ENCODE measurements at regions not wholly inside any gene's neighbourhood (a gene's known extent, or its start where the extent isn't known, plus 50 kb on each side); places are given as distances from the start of the nearest gene placed in this dataset.

- ATAC-seq (no peak), DNase-seq (no peak)
- H3K36me3 Mint-ChIP-seq (ENCODE audit: low read depth): no peaks in the 10 kb centered on the region
- no peaks in the 10 kb centered on the region for H3K4me1 Mint-ChIP-seq
- H3K27me3 Mint-ChIP-seq: peaks cover 29% of the 10 kb centered on the region
- no peaks in the 10 kb centered on the region for H3K9me3 ChIP-seq (ENCODE audit: control insufficient read depth, low read length, poor library complexity, severe bottlenecking)
- no peak overlapping the region for H3K27ac Mint-ChIP-seq
- H3K4me3 Mint-ChIP-seq: no peak overlapping the region
Measured at GRCh38 chr12:132399092-132400010, 70.0 kb upstream of the GALNT9 start.

GRCh38 chr12:132398386-132398991, 69.1 kb upstream of the GALNT9 start:
- DNase-seq: no peak
- H3K9me3 ChIP-seq (ENCODE audit: control insufficient read depth, low read length, poor library complexity, severe bottlenecking): no peaks in the 10 kb centered on the region
- no peak overlapping the region for H3K27ac Mint-ChIP-seq
- no peak for ATAC-seq
- H3K27me3 Mint-ChIP-seq: peaks cover 26% of the 10 kb centered on the region
- no peaks in the 10 kb centered on the region for H3K4me1 Mint-ChIP-seq
- no peak overlapping the region for H3K4me3 Mint-ChIP-seq
- H3K36me3 Mint-ChIP-seq (ENCODE audit: low read depth): no peaks in the 10 kb centered on the region

GRCh38 chr12:132397934-132398385, 68.6 kb upstream of the GALNT9 start:
- ATAC-seq (no peak), DNase-seq (no peak)
- Mint-ChIP-seq H3K27me3 (peaks cover 24% of the 10 kb centered on the region), H3K4me1 (no peaks in the 10 kb centered on the region), H3K27ac (no peak overlapping the region), H3K4me3 (no peak overlapping the region), H3K36me3 (ENCODE audit: low read depth) (no peaks in the 10 kb centered on the region)
- H3K9me3 ChIP-seq (ENCODE audit: control insufficient read depth, low read length, poor library complexity, severe bottlenecking): no peaks in the 10 kb centered on the region

GRCh38 chr12:132397152-132397933, 68.0 kb upstream of the GALNT9 start:
- no peaks in the 10 kb centered on the region for H3K36me3 Mint-ChIP-seq (ENCODE audit: low read depth)
- no peak for ATAC-seq
- no peak for DNase-seq
- H3K4me1 Mint-ChIP-seq: no peaks in the 10 kb centered on the region
- H3K27me3 Mint-ChIP-seq: peaks cover 19% of the 10 kb centered on the region
- no peak overlapping the region for H3K4me3 Mint-ChIP-seq
- H3K9me3 ChIP-seq (ENCODE audit: control insufficient read depth, low read length, poor library complexity, severe bottlenecking): no peaks in the 10 kb centered on the region
- no peak overlapping the region for H3K27ac Mint-ChIP-seq

GRCh38 chr12:132396657-132397056, 67.3 kb upstream of the GALNT9 start:
- ATAC-seq (no peak), DNase-seq (no peak)
- no peaks in the 10 kb centered on the region for H3K9me3 ChIP-seq (ENCODE audit: control insufficient read depth, low read length, poor library complexity, severe bottlenecking)
- Mint-ChIP-seq H3K27ac (no peak overlapping the region), H3K36me3 (ENCODE audit: low read depth) (no peaks in the 10 kb centered on the region), H3K4me3 (no peak overlapping the region), H3K27me3 (peaks cover 18% of the 10 kb centered on the region), H3K4me1 (no peaks in the 10 kb centered on the region)

- no peak for DNase-seq
- Mint-ChIP-seq H3K27me3 (peaks cover 22% of the 10 kb centered on the region), H3K27ac (no peak overlapping the region), H3K36me3 (ENCODE audit: low read depth) (no peaks in the 10 kb centered on the region), H3K4me3 (no peak overlapping the region), H3K4me1 (no peaks in the 10 kb centered on the region)
- no peaks in the 10 kb centered on the region for H3K9me3 ChIP-seq (ENCODE audit: control insufficient read depth, low read length, poor library complexity, severe bottlenecking)
- no peak for ATAC-seq
Measured at GRCh38 chr12:132395908-132396305, 66.5 kb upstream of the GALNT9 start.

GRCh38 chr12:132395192-132395907, 66.0 kb upstream of the GALNT9 start:
- H3K27ac Mint-ChIP-seq: no peak overlapping the region
- ATAC-seq: no peak

GRCh38 chr12:132393991-132394949, 64.9 kb upstream of the GALNT9 start:
- H3K27me3 Mint-ChIP-seq: peaks cover 24% of the 10 kb centered on the region
- no peak for ATAC-seq
- H3K4me3 Mint-ChIP-seq: no peak overlapping the region
- no peaks in the 10 kb centered on the region for H3K4me1 Mint-ChIP-seq
- DNase-seq: no peak
- no peak overlapping the region for H3K27ac Mint-ChIP-seq
- no peaks in the 10 kb centered on the region for H3K9me3 ChIP-seq (ENCODE audit: control insufficient read depth, low read length, poor library complexity, severe bottlenecking)
- H3K36me3 Mint-ChIP-seq (ENCODE audit: low read depth): no peaks in the 10 kb centered on the region

More at GRCh38 chr12:132395192-132395907, 66.0 kb upstream of the GALNT9 start:
- no peaks in the 10 kb centered on the region for H3K4me1 Mint-ChIP-seq
- no peaks in the 10 kb centered on the region for H3K36me3 Mint-ChIP-seq (ENCODE audit: low read depth)
- no peak overlapping the region for H3K4me3 Mint-ChIP-seq
- H3K9me3 ChIP-seq (ENCODE audit: control insufficient read depth, low read length, poor library complexity, severe bottlenecking): no peaks in the 10 kb centered on the region
- DNase-seq: no peak
- H3K27me3 Mint-ChIP-seq: peaks cover 20% of the 10 kb centered on the region

GRCh38 chr12:132393245-132393795, 63.9 kb upstream of the GALNT9 start:
- Mint-ChIP-seq H3K4me1 (no peaks in the 10 kb centered on the region), H3K4me3 (no peak overlapping the region), H3K27me3 (peaks cover 28% of the 10 kb centered on the region), H3K36me3 (ENCODE audit: low read depth) (no peaks in the 10 kb centered on the region), H3K27ac (no peak overlapping the region)
- ATAC-seq: no peak
- DNase-seq: no peak
- H3K9me3 ChIP-seq (ENCODE audit: control insufficient read depth, low read length, poor library complexity, severe bottlenecking): no peaks in the 10 kb centered on the region

GRCh38 chr12:132392389-132393244, 63.2 kb upstream of the GALNT9 start:
- H3K36me3 Mint-ChIP-seq (ENCODE audit: low read depth): no peaks in the 10 kb centered on the region
- DNase-seq (no peak), ATAC-seq (no peak)
- H3K4me3 Mint-ChIP-seq: no peak overlapping the region
- no peak overlapping the region for H3K27ac Mint-ChIP-seq
- no peaks in the 10 kb centered on the region for H3K9me3 ChIP-seq (ENCODE audit: control insufficient read depth, low read length, poor library complexity, severe bottlenecking)
- peaks cover 24% of the 10 kb centered on the region for H3K27me3 Mint-ChIP-seq
- H3K4me1 Mint-ChIP-seq: no peaks in the 10 kb centered on the region

- ATAC-seq (no peak), DNase-seq (no peak)
- no peaks in the 10 kb centered on the region for H3K4me1 Mint-ChIP-seq
- peaks cover 2% of the 10 kb centered on the region for H3K36me3 Mint-ChIP-seq (ENCODE audit: low read depth)
- H3K9me3 ChIP-seq (ENCODE audit: control insufficient read depth, low read length, poor library complexity, severe bottlenecking): no peaks in the 10 kb centered on the region
- peaks cover 33% of the 10 kb centered on the region for H3K27me3 Mint-ChIP-seq
- no peak overlapping the region for H3K27ac Mint-ChIP-seq
- no peak overlapping the region for H3K4me3 Mint-ChIP-seq
Measured at GRCh38 chr12:132391326-132392041, 62.1 kb upstream of the GALNT9 start.

All from T-helper 17 cell (primary cell).